ENCODE measurements at regions not wholly inside any gene's neighbourhood (a gene's known extent, or its start where the extent isn't known, plus 50 kb on each side); places are given as distances from the start of the nearest gene placed in this dataset.
"Not testable (repeated sequence)": the region's sequence is repeated elsewhere in the genome, so short reads cannot be mapped to it uniquely, and the experiment has no call there.

DNA sequence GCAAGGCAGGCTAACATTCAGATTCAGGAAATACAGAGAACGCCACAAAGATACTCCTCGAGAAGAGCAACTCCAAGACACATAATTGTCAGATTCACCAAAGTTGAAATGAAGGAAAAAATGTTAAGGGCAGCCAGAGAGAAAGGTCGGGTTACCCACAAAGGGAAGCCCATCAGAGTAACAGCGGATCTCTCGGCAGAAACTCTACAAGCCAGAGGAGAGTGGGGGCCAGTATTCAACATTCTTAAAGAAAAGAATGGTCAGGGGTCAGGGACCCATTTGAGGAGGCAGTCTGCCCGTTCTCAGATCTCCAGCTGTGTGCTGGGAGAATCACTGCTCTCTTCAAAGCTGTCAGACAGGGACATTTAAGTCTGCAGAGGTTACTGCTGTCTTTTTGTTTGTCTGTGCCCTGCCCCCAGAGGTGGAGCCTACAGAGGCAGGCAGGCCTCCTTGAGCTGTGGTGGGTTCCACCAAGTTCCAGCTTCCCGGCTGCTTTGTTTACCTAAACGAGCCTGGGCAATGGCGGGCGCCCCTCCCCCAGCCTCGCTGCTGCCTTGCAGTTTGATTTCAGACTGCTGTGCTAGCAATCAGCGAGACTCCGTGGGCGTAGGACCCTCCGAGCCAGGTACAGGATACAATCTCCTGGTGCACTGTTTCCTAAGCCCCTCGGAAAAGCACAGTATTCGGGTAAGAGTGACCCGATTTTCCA lies 526.5 kb upstream of the PPP2R3A start:
- H3K27me3 ChIP-seq (ENCODE audit: control insufficient read depth, insufficient read depth, low read length); DNase-seq (ENCODE audit: low read depth in 4 of 6, low spot score in 6 of 6); H3K4me1 ChIP-seq (ENCODE audit: control insufficient read depth, insufficient read depth, low read length); H3K9me3 ChIP-seq (ENCODE audit: control insufficient read depth, insufficient read depth, low read length); H3K36me3 ChIP-seq (ENCODE audit: control insufficient read depth, insufficient read depth, low read length); H3K4me3 ChIP-seq (ENCODE audit: low read depth, low read length); H3K27ac ChIP-seq (ENCODE audit: low read depth, low read length): not testable (repeated sequence)
- 54% methylated on average over 12 of the region's 18 CpGs for WGBS (ENCODE audit: insufficient coverage)

DNA sequence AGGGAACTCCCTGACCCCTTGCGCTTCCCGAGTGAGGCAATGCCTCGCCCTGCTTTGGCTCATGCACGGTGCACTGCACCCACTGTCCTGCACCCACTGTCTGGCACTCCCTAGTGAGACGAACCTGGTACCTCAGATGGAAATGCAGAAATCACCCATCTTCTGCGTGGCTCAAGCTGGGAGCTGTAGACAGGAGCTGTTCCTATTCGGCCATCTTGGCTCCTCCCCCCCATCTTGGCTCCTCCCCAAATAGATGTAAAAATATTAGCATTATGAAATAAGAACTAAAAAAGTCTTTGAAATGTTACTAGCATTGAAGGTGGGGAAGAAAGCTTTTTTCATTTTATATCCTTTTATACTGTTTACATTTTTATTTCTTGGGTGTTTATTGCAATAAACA lies 525.9 kb upstream of the PPP2R3A start:
- not testable (repeated sequence) for H3K27ac ChIP-seq (ENCODE audit: low read depth, low read length); H3K36me3 ChIP-seq (ENCODE audit: control insufficient read depth, insufficient read depth, low read length); DNase-seq (ENCODE audit: low read depth in 4 of 6, low spot score in 6 of 6); H3K9me3 ChIP-seq (ENCODE audit: control insufficient read depth, insufficient read depth, low read length); H3K4me3 ChIP-seq (ENCODE audit: low read depth, low read length); H3K4me1 ChIP-seq (ENCODE audit: control insufficient read depth, insufficient read depth, low read length); H3K27me3 ChIP-seq (ENCODE audit: control insufficient read depth, insufficient read depth, low read length)
- 95% methylated on average over 5 of the region's 7 CpGs for WGBS (ENCODE audit: insufficient coverage)

DNA sequence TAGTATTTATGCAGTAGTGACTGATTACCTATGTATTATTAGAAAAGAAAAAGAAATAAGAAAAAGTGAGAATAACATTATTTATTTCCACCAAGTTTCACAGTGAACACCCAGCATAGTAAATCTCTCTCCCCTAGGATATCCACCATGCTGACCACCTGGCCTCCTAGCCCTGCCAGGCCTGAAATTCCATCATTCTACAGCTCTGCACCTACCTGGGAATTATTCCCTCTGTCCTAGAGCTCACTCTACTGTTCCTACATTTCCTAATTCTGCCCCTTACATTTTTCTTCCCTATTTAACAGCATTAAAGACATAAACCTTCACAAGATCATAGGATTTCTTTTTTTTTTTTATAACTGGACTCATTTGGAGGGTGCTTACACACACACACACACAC lies 525.3 kb upstream of the PPP2R3A start:
- Histone ChIP-seq H3K36me3 (ENCODE audit: control insufficient read depth, insufficient read depth, low read length) (no peaks in the 10 kb centered on the region), H3K4me3 (ENCODE audit: low read depth, low read length) (no peak overlapping the region), H3K27ac (ENCODE audit: low read depth, low read length) (no peak overlapping the region), H3K9me3 (ENCODE audit: control insufficient read depth, insufficient read depth, low read length) (peaks cover 1% of the 10 kb centered on the region), H3K27me3 (ENCODE audit: control insufficient read depth, insufficient read depth, low read length) (no peaks in the 10 kb centered on the region), H3K4me1 (ENCODE audit: control insufficient read depth, insufficient read depth, low read length) (no peaks in the 10 kb centered on the region)
- DNase-seq (ENCODE audit: low read depth in 4 of 6, low spot score in 6 of 6) = no peak

- H3K9me3 ChIP-seq (ENCODE audit: control insufficient read depth, insufficient read depth, low read length) = peaks cover 1% of the 10 kb centered on the region
- H3K27me3 ChIP-seq (ENCODE audit: control insufficient read depth, insufficient read depth, low read length) = no peaks in the 10 kb centered on the region
- 67% methylated on average over 2 of the region's 4 CpGs for WGBS (ENCODE audit: insufficient coverage)
- no peak for DNase-seq (ENCODE audit: low read depth in 4 of 6, low spot score in 6 of 6)
- no peaks in the 10 kb centered on the region for H3K4me1 ChIP-seq (ENCODE audit: control insufficient read depth, insufficient read depth, low read length)
- H3K27ac ChIP-seq (ENCODE audit: low read depth, low read length) = no peak overlapping the region
- H3K36me3 ChIP-seq (ENCODE audit: control insufficient read depth, insufficient read depth, low read length) = no peaks in the 10 kb centered on the region
- no peak overlapping the region for H3K4me3 ChIP-seq (ENCODE audit: low read depth, low read length)
Observed at GRCh38 chr3:135440746-135441145, 524.8 kb upstream of the PPP2R3A start.

GRCh38 chr3:135444058-135444457 lies 521.5 kb upstream of the PPP2R3A start:
- H3K4me1 ChIP-seq (ENCODE audit: control insufficient read depth, insufficient read depth, low read length) = no peaks in the 10 kb centered on the region
- no peak overlapping the region for H3K27ac ChIP-seq (ENCODE audit: low read depth, low read length)
- H3K36me3 ChIP-seq (ENCODE audit: control insufficient read depth, insufficient read depth, low read length) = no peaks in the 10 kb centered on the region
- no peaks in the 10 kb centered on the region for H3K27me3 ChIP-seq (ENCODE audit: control insufficient read depth, insufficient read depth, low read length)
- DNase-seq (ENCODE audit: low read depth in 4 of 6, low spot score in 6 of 6) = no peak
- no CpG with 5 or more reads among the region's 5 CpGs for WGBS (ENCODE audit: insufficient coverage)
- H3K4me3 ChIP-seq (ENCODE audit: low read depth, low read length) = no peak overlapping the region
- no peaks in the 10 kb centered on the region for H3K9me3 ChIP-seq (ENCODE audit: control insufficient read depth, insufficient read depth, low read length)

DNA sequence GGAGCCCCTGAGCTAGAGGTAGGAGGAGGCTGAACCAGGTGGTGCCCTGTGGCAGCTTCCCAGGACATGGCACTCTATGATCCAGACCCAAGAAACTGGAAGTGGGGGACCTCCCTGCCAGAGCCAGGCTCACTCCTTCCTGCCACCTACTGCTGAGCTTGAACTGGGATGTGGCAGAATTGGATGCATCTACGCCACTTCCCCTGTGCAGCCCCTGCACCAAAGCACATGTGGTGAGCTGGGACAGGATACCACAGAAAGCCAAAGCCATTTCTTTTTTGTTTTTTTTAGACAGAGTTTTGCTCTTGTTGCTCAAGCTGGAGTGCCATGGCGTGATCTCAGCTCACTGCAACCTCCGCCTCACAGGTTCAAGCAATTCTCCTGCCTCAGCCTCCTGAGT lies 518.0 kb upstream of the PPP2R3A start:
- 100% methylated on average over 2 of the region's 3 CpGs for WGBS (ENCODE audit: insufficient coverage)
- H3K27me3 ChIP-seq (ENCODE audit: control insufficient read depth, insufficient read depth, low read length) = no peaks in the 10 kb centered on the region
- no peak overlapping the region for H3K27ac ChIP-seq (ENCODE audit: low read depth, low read length)
- H3K9me3 ChIP-seq (ENCODE audit: control insufficient read depth, insufficient read depth, low read length) = no peaks in the 10 kb centered on the region
- H3K4me1 ChIP-seq (ENCODE audit: control insufficient read depth, insufficient read depth, low read length) = no peaks in the 10 kb centered on the region
- no peak for DNase-seq (ENCODE audit: low read depth in 4 of 6, low spot score in 6 of 6)
- H3K36me3 ChIP-seq (ENCODE audit: control insufficient read depth, insufficient read depth, low read length) = no peaks in the 10 kb centered on the region
- H3K4me3 ChIP-seq (ENCODE audit: low read depth, low read length) = no peak overlapping the region

DNA sequence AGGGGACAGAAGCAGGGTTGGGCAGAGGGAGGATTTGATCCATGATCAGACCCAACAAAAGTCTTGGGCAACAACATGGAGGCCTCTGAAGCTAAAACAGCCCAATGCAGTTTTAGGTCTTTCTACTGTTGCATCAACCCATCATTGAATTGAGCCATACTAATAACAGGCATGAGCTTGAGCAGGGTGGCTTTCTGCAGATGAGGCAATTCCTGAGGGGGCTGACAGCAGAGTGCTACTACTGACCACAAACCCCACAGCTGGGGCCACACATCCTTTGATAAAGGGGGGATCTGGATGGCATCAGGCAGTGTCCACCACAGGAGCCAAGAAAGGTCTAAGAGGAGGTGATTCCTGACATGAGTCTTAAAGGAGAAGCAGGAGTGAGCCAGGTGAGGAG lies 517.0 kb upstream of the PPP2R3A start:
- Histone ChIP-seq H3K4me1 (ENCODE audit: control insufficient read depth, insufficient read depth, low read length) (no peaks in the 10 kb centered on the region), H3K27me3 (ENCODE audit: control insufficient read depth, insufficient read depth, low read length) (no peaks in the 10 kb centered on the region), H3K9me3 (ENCODE audit: control insufficient read depth, insufficient read depth, low read length) (no peaks in the 10 kb centered on the region), H3K4me3 (ENCODE audit: low read depth, low read length) (no peak overlapping the region), H3K36me3 (ENCODE audit: control insufficient read depth, insufficient read depth, low read length) (no peaks in the 10 kb centered on the region), H3K27ac (ENCODE audit: low read depth, low read length) (no peak overlapping the region)
- DNase-seq (ENCODE audit: low read depth in 4 of 6, low spot score in 6 of 6) = no peak

- 60% methylated on average over 1 of the region's 1 CpG for WGBS (ENCODE audit: insufficient coverage)
- H3K4me3 ChIP-seq (ENCODE audit: low read depth, low read length) = no peak overlapping the region
- H3K4me1 ChIP-seq (ENCODE audit: control insufficient read depth, insufficient read depth, low read length) = no peaks in the 10 kb centered on the region
- no peak for DNase-seq (ENCODE audit: low read depth in 4 of 6, low spot score in 6 of 6)
- H3K27me3 ChIP-seq (ENCODE audit: control insufficient read depth, insufficient read depth, low read length) = no peaks in the 10 kb centered on the region
- H3K27ac ChIP-seq (ENCODE audit: low read depth, low read length) = no peak overlapping the region
- H3K9me3 ChIP-seq (ENCODE audit: control insufficient read depth, insufficient read depth, low read length) = no peaks in the 10 kb centered on the region
- H3K36me3 ChIP-seq (ENCODE audit: control insufficient read depth, insufficient read depth, low read length) = no peaks in the 10 kb centered on the region
Observed at GRCh38 chr3:135449046-135449445, 516.5 kb upstream of the PPP2R3A start.

DNA sequence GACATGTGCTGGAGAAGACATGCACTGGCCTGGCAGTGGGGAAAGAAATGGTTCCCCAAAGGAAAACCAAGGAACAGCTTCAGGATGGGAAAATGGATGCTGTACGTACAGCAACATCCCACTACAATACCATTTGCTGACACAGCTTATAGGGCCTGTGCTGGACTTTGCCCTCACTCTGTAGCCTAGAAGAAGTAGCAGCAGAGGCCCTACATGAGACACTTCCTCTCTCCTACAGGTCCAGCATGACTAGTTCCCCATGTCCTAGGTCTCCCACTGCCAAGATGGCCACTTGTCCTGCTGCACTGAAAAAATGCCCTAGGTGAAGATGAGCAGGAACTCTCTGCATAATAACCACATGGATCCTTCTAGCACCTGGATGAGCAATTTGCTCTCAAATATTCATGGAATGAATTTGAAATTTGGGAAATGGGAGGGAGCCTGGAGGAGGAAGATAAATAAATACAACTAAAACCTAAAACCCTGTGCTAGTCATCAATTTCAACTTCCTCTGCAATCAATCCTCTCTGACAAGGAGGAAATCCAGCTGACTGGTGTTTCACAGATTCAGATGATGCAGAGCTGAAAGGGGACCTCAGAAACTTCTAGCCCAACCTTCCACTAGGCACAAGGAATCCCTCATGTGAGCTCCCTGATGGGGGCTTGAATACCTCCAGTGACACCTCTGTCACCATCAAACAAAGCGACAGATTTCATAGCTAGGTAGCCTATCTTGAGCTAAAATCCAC lies 514.3 kb upstream of the PPP2R3A start:
- Histone ChIP-seq H3K36me3 (ENCODE audit: control insufficient read depth, insufficient read depth, low read length) (no peaks in the 10 kb centered on the region), H3K27ac (ENCODE audit: low read depth, low read length) (no peak overlapping the region), H3K4me3 (ENCODE audit: low read depth, low read length) (no peak overlapping the region), H3K27me3 (ENCODE audit: control insufficient read depth, insufficient read depth, low read length) (no peaks in the 10 kb centered on the region), H3K9me3 (ENCODE audit: control insufficient read depth, insufficient read depth, low read length) (no peaks in the 10 kb centered on the region), H3K4me1 (ENCODE audit: control insufficient read depth, insufficient read depth, low read length) (peaks cover 7% of the 10 kb centered on the region)
- DNase-seq (ENCODE audit: low read depth in 4 of 6, low spot score in 6 of 6) = no peak
- whole genome bisulfite sequencing (ENCODE audit: insufficient coverage) = 100% methylated on average over 2 of the region's 2 CpGs

- Histone ChIP-seq H3K27ac (ENCODE audit: low read depth, low read length) (no peak overlapping the region), H3K9me3 (ENCODE audit: control insufficient read depth, insufficient read depth, low read length) (no peaks in the 10 kb centered on the region), H3K36me3 (ENCODE audit: control insufficient read depth, insufficient read depth, low read length) (no peaks in the 10 kb centered on the region), H3K4me1 (ENCODE audit: control insufficient read depth, insufficient read depth, low read length) (peaks cover 11% of the 10 kb centered on the region), H3K27me3 (ENCODE audit: control insufficient read depth, insufficient read depth, low read length) (no peaks in the 10 kb centered on the region), H3K4me3 (ENCODE audit: low read depth, low read length) (no peak overlapping the region)
- no peak for DNase-seq (ENCODE audit: low read depth in 4 of 6, low spot score in 6 of 6)
- WGBS (ENCODE audit: insufficient coverage) = 76% methylated on average over 10 of the region's 10 CpGs
Observed at GRCh38 chr3:135452881-135453280, 512.6 kb upstream of the PPP2R3A start.

All from spinal cord (tissue), 9 donors.